Frontal cortex (tissue), 3 donors: ENCODE measurements at regions not wholly inside any gene's neighbourhood (a gene's known extent, or its start where the extent isn't known, plus 50 kb on each side); places are given as distances from the start of the nearest gene placed in this dataset.
"Not testable (repeated sequence)": the region's sequence is repeated elsewhere in the genome, so short reads cannot be mapped to it uniquely, and the experiment has no call there.

Experiments used
- DNase-seq, 2 donors: peaks; one replicate each; pipeline ENCODE4 v3.0.0; 2012; ENCODE audit warnings: low spot score in 2 of 2
- FAIRE-seq: peaks from 2 replicates; lab custom pipeline; 2012; peaks lifted over from hg19 to GRCh38; lab: Jason Lieb, UNC
- donor health status: control.
- donor health status: control.
- donor health status: control.

DNA sequence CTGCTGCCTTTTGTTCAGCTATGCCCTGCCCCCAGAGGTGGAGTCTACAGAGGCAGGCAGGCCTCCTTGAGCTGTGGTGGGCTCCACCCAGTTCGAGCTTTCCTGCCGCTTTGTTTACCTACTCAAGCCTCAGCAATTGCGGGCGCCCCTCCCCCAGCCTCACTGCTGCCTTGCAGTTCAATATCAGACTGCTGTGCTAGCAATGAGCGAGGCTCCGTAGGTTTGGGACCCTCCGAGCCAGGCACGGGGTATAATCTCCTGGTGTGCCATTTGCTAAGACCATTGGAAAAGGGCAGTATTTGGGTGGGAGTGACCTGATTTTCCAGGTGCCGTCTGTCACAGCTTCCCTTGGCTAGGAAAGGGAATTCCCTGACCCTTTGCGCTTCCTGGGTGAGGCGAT lies 51.9 kb downstream of the DIPK2A start:
- DNase-seq, FAIRE-seq: not testable (repeated sequence)

- no peak for DNase-seq
- FAIRE-seq: no peak
Observed at GRCh38 chr3:144028798-144029411, 57.3 kb downstream of the DIPK2A start.

GRCh38 chr3:144029769-144030168 lies 58.1 kb downstream of the DIPK2A start:
- FAIRE-seq (no peak), DNase-seq (no peak)

GRCh38 chr3:144031938-144032337 lies 60.3 kb downstream of the DIPK2A start:
- DNase-seq: peak; percentile 12 to 17
- peak; percentile 96 for FAIRE-seq

GRCh38 chr3:144032531-144033239 lies 61.1 kb downstream of the DIPK2A start:
- FAIRE-seq (no peak), DNase-seq (no peak)

GRCh38 chr3:144033240-144033589 lies 61.6 kb downstream of the DIPK2A start:
- FAIRE-seq: no peak

GRCh38 chr3:144033863-144034262 lies 62.2 kb downstream of the DIPK2A start:
- no peak for DNase-seq
- no peak for FAIRE-seq

More at GRCh38 chr3:144033240-144033589, 61.6 kb downstream of the DIPK2A start:
- no peak for DNase-seq

- FAIRE-seq (no peak), DNase-seq (no peak)
Observed at GRCh38 chr3:144034715-144035290, 63.2 kb downstream of the DIPK2A start.

DNA sequence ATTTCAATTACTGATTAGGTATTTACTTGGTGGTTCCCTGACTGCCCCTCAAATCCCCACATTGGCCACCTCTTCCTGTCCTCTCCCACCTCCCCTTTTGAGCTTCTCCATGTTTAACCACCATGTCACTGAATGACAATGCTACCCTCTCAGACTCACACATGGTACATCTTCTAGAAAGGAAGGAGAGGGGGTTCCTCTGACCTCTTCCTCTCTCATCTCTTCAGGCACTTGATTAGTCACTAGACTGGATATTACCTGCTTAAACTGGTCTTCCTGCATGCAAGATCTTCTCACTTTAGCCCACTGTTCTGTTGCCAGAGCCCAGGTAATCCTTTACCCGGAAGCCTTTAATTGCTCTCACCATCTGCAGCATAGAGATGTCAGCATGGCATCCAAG lies 64.9 kb downstream of the DIPK2A start:
- DNase-seq (no peak), FAIRE-seq (no peak)

- no peak for FAIRE-seq
- no peak for DNase-seq
Observed at GRCh38 chr3:144039661-144040060, 68.0 kb downstream of the DIPK2A start.

- DNase-seq (no peak), FAIRE-seq (no peak)
Observed at GRCh38 chr3:144041960-144042556, 70.4 kb downstream of the DIPK2A start.

- peak; percentile 64 for FAIRE-seq
Observed at GRCh38 chr3:144045766-144046165, 74.1 kb downstream of the DIPK2A start.

DNA sequence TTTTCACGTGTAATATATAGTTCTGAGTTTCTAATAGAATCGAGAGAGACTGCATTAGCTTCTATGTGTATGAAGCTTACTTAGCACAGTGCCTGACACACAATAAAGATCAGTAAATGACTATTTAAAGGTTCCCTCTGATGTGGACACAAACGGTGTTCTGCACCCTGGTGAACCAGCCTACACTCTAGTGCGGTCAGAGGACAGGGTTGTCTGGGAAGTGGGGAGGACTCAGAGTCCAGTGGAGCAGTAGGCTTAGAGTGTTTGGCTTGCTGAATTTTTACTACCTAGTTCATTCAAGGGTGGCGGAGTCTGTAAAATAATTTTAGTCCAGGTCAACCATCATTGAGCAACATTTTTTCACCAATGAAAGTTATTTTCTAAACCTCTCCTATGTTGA lies 77.8 kb downstream of the DIPK2A start:
- DNase-seq: no peak
- no peak for FAIRE-seq

More at GRCh38 chr3:144045766-144046165, 74.1 kb downstream of the DIPK2A start:
- no peak for DNase-seq

- DNase-seq: no peak
- FAIRE-seq: no peak
Observed at GRCh38 chr3:144051211-144051610, 79.6 kb downstream of the DIPK2A start.

DNA sequence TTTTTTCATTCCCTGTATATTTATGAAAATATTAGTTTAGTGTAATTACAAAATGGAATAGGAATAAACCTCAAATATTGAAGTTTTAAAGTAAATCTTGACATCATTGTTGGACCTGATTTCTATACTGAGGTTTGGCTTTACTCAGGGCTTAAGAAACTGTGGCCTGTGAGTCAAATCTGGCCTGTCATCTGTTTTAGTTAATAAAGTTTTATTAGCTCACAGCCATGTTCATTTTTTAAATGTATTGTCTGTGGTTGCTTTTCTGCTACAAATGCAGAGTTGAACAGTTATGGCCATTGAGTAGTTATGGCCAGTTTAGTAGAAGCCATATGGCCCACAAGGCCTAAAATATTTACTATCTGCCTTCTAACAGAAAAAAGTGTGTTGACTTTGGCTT lies 80.7 kb downstream of the DIPK2A start:
- FAIRE-seq (no peak), DNase-seq (no peak)

GRCh38 chr3:144053121-144053520 lies 81.5 kb downstream of the DIPK2A start:
- FAIRE-seq (no peak), DNase-seq (no peak)

DNA sequence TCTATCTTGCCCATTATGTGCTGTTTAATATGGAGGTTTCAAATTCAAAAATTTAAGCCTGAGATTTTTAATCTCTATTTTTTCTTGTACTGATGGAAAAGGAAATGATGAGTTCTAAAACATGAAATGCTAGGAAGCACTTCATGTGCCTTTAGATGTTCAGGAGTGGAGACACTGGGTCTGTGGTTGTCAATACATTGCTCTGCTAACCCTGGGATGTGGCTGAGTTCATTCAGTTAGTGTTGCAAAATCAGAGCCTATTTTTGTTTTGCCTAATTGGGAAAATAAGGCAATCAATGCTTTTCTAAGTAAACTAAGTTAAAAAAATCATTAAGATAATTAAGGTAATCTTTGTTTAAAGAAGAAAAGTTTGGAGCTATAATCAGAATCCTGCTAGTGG lies 83.1 kb downstream of the DIPK2A start:
- DNase-seq: no peak
- FAIRE-seq: no peak

- FAIRE-seq: no peak
Observed at GRCh38 chr3:144055604-144056003, 84.0 kb downstream of the DIPK2A start.

DNA sequence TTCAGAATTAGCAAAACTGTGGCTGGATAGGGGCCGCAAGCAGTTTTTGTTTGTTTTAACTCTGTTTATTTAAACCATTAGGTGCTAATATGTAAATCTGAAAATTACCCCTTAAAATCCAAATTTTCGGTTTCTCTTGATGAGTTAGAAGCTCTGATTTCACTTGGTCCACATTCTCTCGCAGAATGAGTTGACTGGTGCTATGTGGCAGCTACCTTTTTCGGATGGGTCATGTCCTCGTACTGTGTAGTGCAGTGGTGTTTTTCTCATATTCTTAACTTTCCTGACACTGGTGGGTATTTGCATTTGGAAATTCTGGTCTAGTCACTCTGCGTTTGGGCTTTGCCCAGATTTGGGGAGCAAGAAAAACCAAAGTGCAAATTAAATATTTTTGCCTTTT lies 87.1 kb downstream of the DIPK2A start:
- DNase-seq (no peak), FAIRE-seq (no peak)

More at GRCh38 chr3:144055604-144056003, 84.0 kb downstream of the DIPK2A start:
- DNase-seq: no peak

- DNase-seq (no peak), FAIRE-seq (no peak)
Observed at GRCh38 chr3:144059481-144059880, 87.9 kb downstream of the DIPK2A start.

GRCh38 chr3:144060881-144061280 lies 89.3 kb downstream of the DIPK2A start:
- FAIRE-seq: no peak

More at GRCh38 chr3:144060881-144061280, 89.3 kb downstream of the DIPK2A start:
- DNase-seq: no peak
